GM12891 (cell line): ENCODE measurements at regions not wholly inside any gene's neighbourhood (a gene's known extent, or its start where the extent isn't known, plus 50 kb on each side); places are given as distances from the start of the nearest gene placed in this dataset.

Experiments used
- DNase-seq: peaks from one replicate; pipeline ENCODE4 v3.0.0; 2011; ENCODE audit warnings: low spot score; ENCODE audit not compliant: insufficient read length
- FAIRE-seq: peaks from 2 replicates; lab custom pipeline; 2011; peaks lifted over from hg19 to GRCh38; lab: Jason Lieb, UNC
- PAX5 ChIP-seq: IDR thresholded peaks from 2 replicates; pipeline ENCODE4 v1.6.1; 2011; ENCODE audit warnings: low read length, moderate library complexity, mild to moderate bottlenecking; ENCODE audit not compliant: insufficient read depth, severe bottlenecking
- POLR2A ChIP-seq: IDR thresholded peaks from 2 replicates; pipeline ENCODE4 v1.6.1; 2011; ENCODE audit warnings: low read depth, low read length, control low read depth
- POLR2AphosphoS5 ChIP-seq: IDR thresholded peaks from 2 replicates; pipeline ENCODE4 v1.6.1; 2011; ENCODE audit warnings: low read depth, low read length, control low read depth
- POU2F2 ChIP-seq: IDR thresholded peaks from 2 replicates; pipeline ENCODE4 v1.6.1; 2011; ENCODE audit warnings: low read depth, mild to moderate bottlenecking, control low read depth, low read length, moderate library complexity
- SPI1 ChIP-seq: IDR thresholded peaks from 2 replicates; pipeline ENCODE4 v1.6.1; 2011; ENCODE audit warnings: low read depth, low read length, control low read depth
- TAF1 ChIP-seq: IDR thresholded peaks from 2 replicates; pipeline ENCODE4 v1.6.1; 2011; ENCODE audit warnings: low read depth, low read length, control low read depth

- TF ChIP-seq SPI1 (no peak), POLR2A (no peak), POLR2AphosphoS5 (no peak), POU2F2 (no peak), PAX5 (no peak), TAF1 (no peak)
- DNase-seq (no peak), FAIRE-seq (no peak)
These were observed 58.2 kb upstream of the TRIM2 start for GRCh38 chr4:153146031-153146430.

- TF ChIP-seq POLR2AphosphoS5 (no peak), TAF1 (no peak), POLR2A (no peak), SPI1 (no peak)
- no peak for FAIRE-seq
- no peak for DNase-seq
These were observed 57.3 kb upstream of the TRIM2 start for GRCh38 chr4:153146961-153147360.

GRCh38 chr4:153148791-153149190 lies 55.5 kb upstream of the TRIM2 start:
- no peak for TF ChIP-seq POU2F2
- FAIRE-seq (no peak), DNase-seq (no peak)

GRCh38 chr4:153151535-153152455 lies 52.4 kb upstream of the TRIM2 start:
- TF ChIP-seq SPI1 (peak; percentile 93), PAX5 (no peak)
- peak; percentile 35 for DNase-seq
- FAIRE-seq = no peak

- FAIRE-seq = peak; percentile 35
- DNase-seq = peak; percentile 33
These were observed 51.5 kb upstream of the TRIM2 start for GRCh38 chr4:153152501-153153338.

GRCh38 chr4:153153339-153153871 lies 50.8 kb upstream of the TRIM2 start:
- FAIRE-seq = peak; percentile 23
- peak; percentile 41 for DNase-seq
- TF ChIP-seq TAF1 (no peak), POU2F2 (no peak), POLR2AphosphoS5 (no peak), POLR2A (no peak), SPI1 (no peak), PAX5 (no peak)

More at GRCh38 chr4:153152501-153153338, 51.5 kb upstream of the TRIM2 start:
- TF ChIP-seq PAX5 = no peak
- TF ChIP-seq POLR2A = no peak
- TF ChIP-seq SPI1 = no peak
- no peak for TF ChIP-seq POLR2AphosphoS5
- TF ChIP-seq TAF1 = no peak

GRCh38 chr4:153154007-153154975 lies 50.0 kb upstream of the TRIM2 start:
- FAIRE-seq (peak; percentile 50), DNase-seq (no peak)
- TF ChIP-seq TAF1 = no peak
- TF ChIP-seq SPI1 = no peak
- no peak for TF ChIP-seq POLR2AphosphoS5
- no peak for TF ChIP-seq POU2F2
- no peak for TF ChIP-seq POLR2A
- TF ChIP-seq PAX5 = no peak
